LHCN-M2 (cell line): ENCODE measurements at regions not wholly inside any gene's neighbourhood (a gene's known extent, or its start where the extent isn't known, plus 50 kb on each side); places are given as distances from the start of the nearest gene placed in this dataset.
"Not testable (repeated sequence)": the region's sequence is repeated elsewhere in the genome, so short reads cannot be mapped to it uniquely, and the experiment has no call there.

Source experiments
- DNase-seq: peaks from one replicate; pipeline ENCODE4 v3.0.0-alpha.2; 2012; ENCODE audit warnings: low read depth

- not testable (repeated sequence) for DNase-seq
Measured at GRCh38 chr14:101266441-101266840, 294.9 kb upstream of the DIO3 start.

DNA sequence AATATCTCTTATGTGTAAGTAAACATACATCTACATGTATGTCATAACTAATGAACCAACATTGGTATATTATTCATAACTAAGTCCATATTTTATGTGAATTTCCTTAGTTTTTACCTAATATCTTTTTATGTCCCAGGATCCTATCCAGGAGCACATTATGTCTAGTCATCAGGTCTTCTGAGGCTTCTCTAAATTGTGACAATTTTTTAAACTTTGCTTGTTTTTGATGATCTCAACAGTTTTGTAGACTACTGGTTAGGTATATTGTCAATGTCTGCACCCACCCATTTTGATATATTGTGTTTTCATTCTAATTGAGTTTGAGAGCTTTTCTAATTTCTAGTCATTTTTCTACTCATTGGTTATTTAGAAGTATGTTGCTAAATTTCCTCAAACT is 288.2 kb upstream of the DIO3 start:
- DNase-seq, result no peak

DNA sequence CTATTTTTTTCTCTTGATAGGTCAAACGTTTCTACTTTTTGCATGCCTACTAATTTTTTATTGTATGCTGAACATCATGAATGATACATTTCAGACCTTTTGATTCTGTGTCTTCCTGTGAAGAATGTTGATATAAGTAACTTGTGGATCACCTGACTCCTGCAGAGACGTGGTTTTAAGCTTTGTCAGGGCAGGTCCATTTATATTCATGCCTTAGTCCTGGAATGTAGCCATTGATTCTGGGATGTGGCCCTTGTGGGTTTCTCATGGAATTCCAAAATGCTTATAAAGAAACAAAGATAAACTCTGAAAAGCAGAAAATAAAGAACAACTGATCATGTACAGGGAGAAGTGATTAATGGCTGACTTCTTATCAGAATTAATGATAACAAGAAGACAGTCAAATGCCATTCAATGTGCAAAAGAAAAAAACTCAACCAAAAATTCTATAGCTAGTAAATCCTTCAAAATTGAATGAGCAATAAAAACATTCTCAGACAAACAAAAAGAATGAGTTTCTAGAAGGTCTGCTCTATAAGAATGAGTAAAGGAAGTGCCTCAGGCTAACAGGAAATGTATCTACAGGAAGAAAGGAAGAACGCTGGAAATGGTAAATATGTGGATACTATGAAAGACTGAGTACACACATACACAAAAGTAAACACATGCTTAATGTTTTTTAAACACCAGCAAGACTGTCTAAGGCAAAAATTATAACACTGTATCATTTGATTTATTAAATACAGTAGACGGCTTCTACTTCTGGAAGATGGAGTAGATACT is 284.8 kb upstream of the DIO3 start:
- DNase-seq, result no peak

DNA sequence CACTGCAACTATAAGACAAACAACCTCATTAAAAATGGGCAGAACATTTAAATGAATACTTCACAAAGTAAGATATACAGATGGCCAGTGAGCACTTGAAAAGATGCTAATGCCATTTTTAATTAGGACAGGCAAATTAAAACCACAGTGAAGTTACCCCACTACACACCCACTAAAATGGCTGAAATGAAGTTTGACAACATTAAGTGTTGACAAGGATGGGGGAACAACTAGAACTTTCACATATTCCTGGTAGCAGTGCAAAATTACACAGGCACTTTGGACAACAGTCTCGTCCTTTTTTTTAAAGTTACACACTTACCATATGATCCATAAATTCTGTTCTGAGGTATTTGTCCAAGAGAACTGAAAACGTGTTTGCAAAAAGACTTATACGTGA is 278.9 kb upstream of the DIO3 start:
- no peak for DNase-seq

- DNase-seq, result no peak
Measured at GRCh38 chr14:101284711-101285110, 276.6 kb upstream of the DIO3 start.

GRCh38 chr14:101286271-101287018 is 274.9 kb upstream of the DIO3 start:
- DNase-seq, result no peak

- DNase-seq, result no peak
Measured at GRCh38 chr14:101288436-101289229, 272.7 kb upstream of the DIO3 start.

GRCh38 chr14:101289230-101289690 is 272.0 kb upstream of the DIO3 start:
- DNase-seq, result no peak

GRCh38 chr14:101289911-101290310 is 271.4 kb upstream of the DIO3 start:
- no peak for DNase-seq

DNA sequence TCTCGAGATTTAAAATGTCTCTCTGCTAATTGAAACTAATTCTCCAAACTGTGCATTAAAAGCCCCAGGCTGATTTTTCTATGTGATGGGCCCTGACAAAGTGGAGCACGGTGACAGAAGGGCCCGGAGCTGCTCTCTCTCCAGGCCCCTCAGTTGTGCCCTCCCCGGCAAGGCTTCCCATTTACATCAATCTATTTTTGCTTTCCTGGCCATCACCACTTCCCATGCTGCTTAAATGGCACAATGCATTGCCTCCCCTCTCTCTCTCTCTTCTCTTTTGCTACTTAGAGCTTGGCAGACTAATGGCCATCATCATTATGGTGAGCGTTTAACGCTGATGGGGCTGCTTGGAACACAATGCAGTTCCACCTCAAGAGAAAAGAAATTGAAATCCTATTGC is 270.7 kb upstream of the DIO3 start:
- no peak for DNase-seq

DNA sequence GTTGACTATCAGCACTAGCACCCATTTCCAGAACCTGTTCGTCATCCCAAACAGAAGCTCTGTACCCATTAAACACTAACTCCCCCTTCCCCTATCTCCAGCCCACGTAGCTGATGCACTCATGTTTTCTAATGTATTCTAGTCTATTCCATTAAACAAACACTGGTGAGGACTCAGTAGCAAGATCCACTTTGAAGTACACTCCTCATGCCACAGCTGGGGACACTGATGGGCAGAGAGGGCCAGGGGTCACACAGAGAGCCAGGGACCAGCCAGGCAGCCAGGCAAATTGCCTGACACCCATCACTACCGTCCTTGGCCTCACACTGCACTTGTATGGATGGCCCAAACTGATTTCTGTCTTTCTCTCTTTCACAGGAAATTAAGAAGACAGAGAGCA is 269.9 kb upstream of the DIO3 start:
- no peak for DNase-seq

DNA sequence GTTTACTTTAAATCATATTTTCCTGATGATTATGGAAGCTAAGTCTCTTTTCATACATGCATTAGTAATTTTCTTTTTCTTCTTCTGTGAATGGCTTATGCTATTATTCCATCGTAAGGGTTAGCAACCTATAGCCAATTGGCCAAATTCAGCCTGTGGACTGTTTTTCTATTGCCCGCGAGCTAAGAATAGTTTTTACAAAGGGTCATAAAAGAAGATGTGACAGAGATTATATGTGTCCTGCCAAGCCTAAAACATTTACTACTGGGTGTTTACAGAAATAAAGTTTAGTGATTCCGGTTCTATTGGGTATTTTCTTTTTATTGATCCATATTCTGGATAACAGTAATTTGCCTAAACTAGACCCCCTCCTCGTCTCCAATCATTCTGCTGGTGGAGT is 268.8 kb upstream of the DIO3 start:
- no peak for DNase-seq

DNA sequence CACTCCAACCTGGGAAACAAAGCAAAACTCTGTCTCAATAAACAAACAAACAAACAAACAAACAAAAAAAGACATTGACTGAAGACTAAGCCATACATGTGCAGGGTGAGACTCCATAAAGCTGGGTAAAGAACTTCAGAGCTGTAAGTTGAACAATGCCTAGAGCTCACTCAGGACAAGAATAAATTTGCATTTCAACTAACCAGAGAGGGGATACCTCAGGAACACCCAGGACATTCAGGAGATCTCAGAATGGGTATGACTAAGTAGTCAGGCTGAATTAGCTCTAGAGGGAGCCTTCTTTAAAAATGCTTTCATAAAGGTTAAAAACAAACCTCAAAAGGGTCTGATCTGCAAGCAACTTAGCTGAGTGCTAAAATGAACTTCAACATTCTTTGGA is 267.7 kb upstream of the DIO3 start:
- DNase-seq, result no peak

DNA sequence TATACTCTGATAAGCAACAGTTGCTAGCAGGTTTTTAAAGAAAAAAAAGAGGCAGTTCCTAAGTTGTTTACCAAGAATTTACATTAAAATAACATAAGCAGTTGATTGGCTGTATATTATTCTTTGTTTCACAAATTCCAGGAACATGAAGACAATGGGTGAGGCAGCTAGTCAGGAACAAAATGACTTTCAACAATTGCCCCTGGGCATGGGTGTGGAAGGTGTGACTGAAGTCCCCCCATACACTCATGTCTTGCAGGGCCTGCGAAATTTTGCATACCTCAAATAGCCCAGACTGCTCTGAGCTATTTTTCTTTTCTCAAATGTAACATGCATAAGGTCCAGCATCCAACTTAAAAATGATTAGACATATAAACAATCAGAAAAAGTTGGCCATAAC is 267.2 kb upstream of the DIO3 start:
- no peak for DNase-seq

GRCh38 chr14:101299781-101300180 is 261.5 kb upstream of the DIO3 start:
- not testable (repeated sequence) for DNase-seq

DNA sequence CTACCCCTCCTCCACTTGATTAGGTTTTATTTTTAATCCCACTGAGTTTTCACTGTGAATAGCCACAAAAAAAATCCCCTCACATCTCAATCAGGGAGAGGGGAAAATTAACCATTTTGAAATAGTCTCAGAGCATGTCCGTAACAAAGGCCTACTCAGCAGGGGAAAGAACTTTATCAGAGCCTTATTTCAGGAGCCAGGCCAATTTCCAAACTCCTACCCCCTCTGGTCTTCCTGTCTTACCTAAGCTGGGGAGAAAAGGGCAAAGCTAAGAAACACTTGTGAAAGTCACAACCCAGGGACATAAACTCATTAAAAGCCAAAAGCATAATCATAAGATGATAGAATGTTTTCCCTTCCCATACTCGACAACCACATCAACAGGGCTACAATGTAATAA is 260.3 kb upstream of the DIO3 start:
- DNase-seq, result no peak

- not testable (repeated sequence) for DNase-seq
Measured at GRCh38 chr14:101307162-101307561, 254.1 kb upstream of the DIO3 start.

- DNase-seq, result not testable (repeated sequence)
Measured at GRCh38 chr14:101311186-101311585, 250.1 kb upstream of the DIO3 start.

DNA sequence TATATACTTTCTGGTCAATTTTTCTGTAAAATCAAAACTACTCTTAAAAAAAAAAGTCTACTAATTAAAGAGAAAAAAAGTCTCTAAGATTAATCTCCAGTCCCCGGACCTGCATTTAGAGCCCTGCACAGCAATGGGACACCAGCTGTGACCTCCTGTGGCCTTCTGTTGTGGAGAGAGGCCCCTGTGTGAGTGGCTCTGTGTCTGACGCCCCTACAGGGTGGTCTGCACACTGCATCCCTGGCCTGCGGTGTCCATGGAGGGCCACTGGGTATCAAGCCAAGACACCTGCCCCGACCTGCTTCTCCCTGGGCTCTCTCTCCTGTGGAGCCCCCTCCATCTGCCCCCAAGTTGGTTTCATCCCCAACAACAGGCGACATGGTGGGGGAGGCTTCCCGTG is 248.0 kb upstream of the DIO3 start:
- DNase-seq, result no peak

- peak; percentile 7 for DNase-seq
Measured at GRCh38 chr14:101315802-101316296, 245.4 kb upstream of the DIO3 start.

GRCh38 chr14:101318271-101318670 is 243.0 kb upstream of the DIO3 start:
- no peak for DNase-seq

- no peak for DNase-seq
Measured at GRCh38 chr14:101320396-101320795, 240.9 kb upstream of the DIO3 start.
